ENCODE measurements at regions not wholly inside any gene's neighbourhood (a gene's known extent, or its start where the extent isn't known, plus 50 kb on each side); places are given as distances from the start of the nearest gene placed in this dataset.

GRCh38 chr2:17122887-17123501 lies 395.2 kb downstream of the RAD51AP2 start:
- DNase-seq, result no peak

GRCh38 chr2:17115466-17115865 lies 402.8 kb downstream of the RAD51AP2 start:
- DNase-seq, result no peak

DNA sequence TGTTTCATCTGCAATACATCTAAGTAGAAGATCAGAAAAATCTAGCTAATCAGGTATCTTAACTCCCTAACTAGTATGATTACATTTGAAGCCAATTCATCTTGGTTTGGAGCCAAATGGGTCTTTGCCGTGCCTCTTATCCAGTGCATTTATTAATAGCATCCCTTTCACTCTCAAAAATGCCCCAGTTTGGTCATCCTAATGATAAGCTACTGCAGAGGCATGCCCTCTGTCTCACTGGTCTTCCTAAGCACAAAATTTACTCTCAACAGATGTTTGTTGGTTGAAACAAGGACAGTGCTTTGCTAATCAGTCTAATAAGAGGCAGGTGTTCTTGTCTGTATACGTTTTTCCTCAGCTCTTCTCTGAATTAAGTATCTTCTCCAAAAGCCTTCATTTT lies 403.2 kb downstream of the RAD51AP2 start:
- no peak for DNase-seq

- no peak for DNase-seq
Measured at GRCh38 chr2:17107871-17108270, 410.4 kb downstream of the RAD51AP2 start.

GRCh38 chr2:17107151-17107550 lies 411.1 kb downstream of the RAD51AP2 start:
- no peak for DNase-seq

GRCh38 chr2:17106418-17106817 lies 411.8 kb downstream of the RAD51AP2 start:
- DNase-seq, result no peak

DNA sequence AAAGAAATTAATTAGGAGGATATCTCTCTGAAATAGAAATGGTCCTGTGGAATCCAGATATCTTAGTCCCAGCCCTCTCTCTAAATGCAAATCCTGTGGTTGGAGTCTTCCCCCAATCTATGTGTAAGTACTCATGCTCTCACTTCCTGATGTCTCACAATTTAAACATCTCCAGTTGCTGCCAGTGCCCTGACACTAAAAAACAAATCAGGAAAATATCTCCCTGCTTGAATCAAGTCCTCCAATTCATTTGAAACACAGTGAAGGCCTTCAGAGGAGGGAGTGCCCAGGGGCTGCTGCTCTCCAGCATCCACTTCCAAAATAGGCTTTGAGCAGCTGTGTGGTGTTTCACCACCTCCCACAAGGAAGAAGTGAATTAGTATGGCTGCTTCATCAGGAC lies 413.8 kb downstream of the RAD51AP2 start:
- DNase-seq, result peak; percentile 60 to 66

- no peak for DNase-seq
Measured at GRCh38 chr2:17101596-17101995, 416.6 kb downstream of the RAD51AP2 start.

GRCh38 chr2:17101091-17101490 lies 417.1 kb downstream of the RAD51AP2 start:
- peak; percentile 16 to 46 for DNase-seq

DNA sequence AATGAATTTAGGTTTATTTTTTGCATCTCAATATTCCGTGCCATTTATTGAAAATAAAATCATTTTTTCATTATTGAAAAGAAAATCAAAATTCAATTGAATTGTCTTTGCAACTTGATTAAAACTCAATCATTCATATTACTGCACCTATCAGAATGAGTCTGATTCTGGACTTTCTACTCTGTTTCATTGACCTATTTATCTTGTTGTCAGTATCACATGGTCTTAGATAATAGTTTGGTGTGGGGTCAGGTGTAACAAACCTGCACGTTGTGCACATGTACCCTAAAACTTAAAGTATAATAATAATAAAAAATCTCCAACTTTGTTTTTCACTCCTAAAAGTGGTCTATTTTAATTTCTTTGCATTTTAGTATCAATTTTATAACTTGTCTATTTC lies 422.9 kb downstream of the RAD51AP2 start:
- no peak for DNase-seq

GRCh38 chr2:17093712-17094111 lies 424.5 kb downstream of the RAD51AP2 start:
- no peak for DNase-seq

DNA sequence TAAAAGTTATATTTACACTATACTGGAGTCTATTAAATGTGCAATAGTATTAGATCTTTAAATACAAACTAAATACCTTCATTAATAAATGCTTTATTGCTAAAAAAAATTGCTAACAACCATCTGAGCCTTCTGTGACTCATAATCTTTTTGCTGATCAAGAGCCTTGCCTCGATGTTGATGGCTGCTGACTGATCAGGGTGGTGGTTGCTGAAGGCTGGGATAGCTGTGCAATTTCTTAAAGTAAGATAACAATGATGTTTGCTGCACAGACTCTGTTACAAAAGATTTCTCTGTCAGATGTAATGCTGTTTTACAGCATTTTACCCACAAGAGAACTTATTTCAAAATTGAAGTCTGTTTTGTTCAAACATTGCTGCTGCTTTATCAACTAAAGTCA lies 421.4 kb upstream of the CYRIA start:
- no peak for DNase-seq

DNA sequence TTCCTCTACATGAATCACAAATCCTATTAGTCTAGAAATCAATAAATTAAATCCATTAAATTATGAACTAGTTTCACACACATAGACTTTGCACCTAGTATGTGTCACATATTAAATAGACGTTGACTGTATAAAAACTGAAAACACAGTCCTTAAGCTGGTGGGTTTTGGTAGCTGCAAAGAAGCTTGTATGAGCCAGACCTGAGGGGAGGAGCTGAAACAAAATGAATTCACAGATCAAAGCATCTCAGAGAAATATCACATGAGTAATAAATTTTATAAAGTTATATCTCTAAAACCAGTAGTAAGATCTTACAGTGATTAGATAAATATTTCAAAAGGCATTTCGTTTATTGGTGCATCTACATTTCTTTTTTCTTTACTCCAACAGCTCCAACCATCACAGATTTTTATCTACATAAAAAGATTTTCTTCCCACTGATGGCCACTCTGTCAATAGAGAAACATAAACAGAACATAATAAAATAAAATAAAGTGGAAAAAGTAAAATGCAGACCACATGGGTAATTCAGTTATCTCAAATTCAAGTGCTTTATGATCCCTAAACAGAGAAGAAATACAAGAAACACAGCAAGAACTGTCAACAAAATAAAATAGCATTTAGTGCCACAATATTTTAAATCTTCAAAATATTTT lies 420.0 kb upstream of the CYRIA start:
- no peak for DNase-seq

DNA sequence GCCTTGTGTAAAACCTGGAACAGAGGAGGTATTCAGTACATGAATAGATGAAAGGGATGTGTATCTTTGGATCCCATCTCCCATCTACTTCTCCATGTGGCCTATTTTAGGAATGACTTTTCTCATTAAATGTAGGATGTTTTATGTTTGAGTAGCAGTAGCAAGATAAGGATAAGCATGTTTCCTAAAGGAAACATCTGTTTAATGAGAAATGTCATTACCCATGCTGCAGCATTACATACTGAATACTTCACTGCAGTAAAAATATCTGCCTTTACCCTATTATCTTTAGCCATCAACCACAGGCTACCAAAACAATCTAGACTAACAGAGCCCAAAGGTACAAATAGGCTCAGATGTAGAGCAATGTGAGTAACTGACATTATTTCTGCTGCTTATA lies 419.2 kb upstream of the CYRIA start:
- no peak for DNase-seq

DNA sequence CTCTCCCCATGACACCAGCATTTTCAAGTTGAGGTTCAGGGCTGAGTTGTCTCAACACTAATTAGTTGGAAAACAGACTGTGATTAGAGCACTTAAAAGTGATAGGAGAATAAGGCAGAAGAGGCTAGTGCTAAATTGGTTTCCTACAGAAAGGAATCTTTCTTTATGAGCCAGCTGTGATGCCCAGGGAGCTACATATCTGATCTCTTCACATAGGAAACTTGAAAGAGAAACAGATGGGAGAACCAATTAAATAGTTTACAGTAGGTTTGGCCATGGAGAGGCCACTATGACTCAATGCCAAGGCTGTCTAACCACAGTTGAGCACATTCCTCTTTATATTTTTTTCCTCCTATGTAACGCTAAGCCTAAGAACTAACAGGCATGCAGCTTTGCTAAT lies 418.3 kb upstream of the CYRIA start:
- DNase-seq, result no peak

DNA sequence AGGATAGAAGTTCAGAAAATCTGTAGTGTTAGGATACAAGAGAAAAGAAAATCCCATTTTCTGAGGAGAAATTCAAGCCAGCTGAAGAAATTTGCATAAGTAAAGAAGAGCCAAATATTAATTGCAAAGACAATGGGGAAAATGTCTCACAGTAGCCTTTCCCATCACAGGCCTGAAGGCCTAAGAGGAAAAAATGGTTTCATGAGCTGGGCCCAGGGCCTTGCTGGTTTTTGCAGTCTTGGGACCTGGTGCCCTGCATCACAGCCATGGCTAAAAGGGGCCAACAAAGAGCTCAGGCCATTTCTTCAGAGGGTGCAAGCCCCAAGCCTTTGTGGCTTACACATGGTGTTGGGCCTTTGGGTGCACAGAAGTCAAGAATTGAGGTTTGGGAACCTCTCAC lies 413.6 kb upstream of the CYRIA start:
- no peak for DNase-seq

- no peak for DNase-seq
Measured at GRCh38 chr2:17076533-17076932, 410.9 kb upstream of the CYRIA start.

- no peak for DNase-seq
Measured at GRCh38 chr2:17070711-17071110, 405.1 kb upstream of the CYRIA start.

- DNase-seq, result no peak
Measured at GRCh38 chr2:17069564-17069963, 403.9 kb upstream of the CYRIA start.

- no peak for DNase-seq
Measured at GRCh38 chr2:17068021-17068420, 402.4 kb upstream of the CYRIA start.

DNA sequence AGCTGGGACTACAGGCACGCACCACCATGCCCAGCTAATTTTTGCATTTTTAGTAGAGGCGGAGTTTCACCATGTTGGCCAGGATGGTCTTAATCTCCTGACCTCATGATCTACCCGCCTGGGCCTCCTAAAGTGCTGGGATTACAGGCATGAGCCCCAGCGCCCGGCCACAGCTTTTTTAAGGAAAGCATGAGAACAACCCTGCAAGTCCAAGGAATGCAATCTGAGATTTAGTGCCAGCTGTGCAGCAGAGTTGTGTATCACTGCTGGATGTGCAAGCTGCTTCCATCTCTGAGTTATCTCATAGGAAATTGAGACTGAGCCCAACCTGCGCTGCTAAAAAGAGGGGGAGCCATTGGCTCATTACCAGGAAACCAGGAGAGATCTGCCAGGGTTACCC lies 399.9 kb upstream of the CYRIA start:
- DNase-seq, result no peak

GRCh38 chr2:17061028-17061427 lies 395.4 kb upstream of the CYRIA start:
- DNase-seq, result no peak

DNA sequence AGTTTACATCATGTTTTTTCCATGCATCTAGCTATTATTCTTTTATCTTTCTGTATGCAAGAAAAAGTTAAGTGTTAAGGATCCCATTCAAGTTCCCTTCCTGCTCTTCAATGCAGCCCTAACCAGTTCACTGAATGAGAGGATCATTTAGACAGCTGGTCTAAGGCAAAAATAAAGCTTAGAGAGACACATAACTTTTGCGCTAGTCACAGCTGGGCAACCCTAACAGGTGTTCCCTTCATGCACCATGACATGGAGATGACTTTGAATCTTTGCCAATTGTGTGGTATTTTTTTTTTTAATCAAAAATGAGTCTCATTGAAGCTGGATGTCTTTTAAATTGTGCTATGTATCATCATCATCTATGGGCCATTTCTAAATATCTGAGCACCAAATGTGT lies 393.8 kb upstream of the CYRIA start:
- DNase-seq, result no peak

DNA sequence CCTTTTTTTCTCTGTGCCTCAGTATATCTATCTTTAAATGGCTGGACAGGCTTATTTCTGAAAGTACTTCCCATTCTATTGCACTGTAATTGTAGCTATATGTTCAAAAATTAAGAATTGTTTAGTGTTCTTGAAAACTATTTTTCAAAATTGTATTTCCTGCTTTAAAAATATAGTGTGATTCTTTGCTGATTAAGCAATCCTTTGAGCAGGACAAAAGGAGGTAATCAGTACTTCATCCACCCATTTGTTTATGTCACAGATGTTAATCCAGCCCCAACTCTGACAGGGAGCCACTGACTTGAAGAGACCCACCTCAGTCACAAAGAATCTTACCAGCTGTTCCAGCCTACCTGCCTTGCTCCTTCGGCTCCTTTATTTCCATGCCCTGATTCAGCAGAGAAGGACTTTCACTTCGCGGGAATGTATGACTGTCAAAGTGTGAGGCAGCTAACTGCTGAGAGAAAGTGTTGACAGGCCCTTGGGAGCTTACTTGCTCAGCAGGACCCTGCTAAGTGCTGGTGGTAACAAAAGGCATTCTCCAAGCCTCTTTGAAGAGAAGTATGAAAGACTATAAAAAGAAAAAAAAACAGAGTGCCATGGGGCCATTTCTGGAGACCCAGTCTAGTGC lies 393.3 kb upstream of the CYRIA start:
- no peak for DNase-seq

Measured in NCI-H526 (cell line).